ENCODE measurements at regions not wholly inside any gene's neighbourhood (a gene's known extent, or its start where the extent isn't known, plus 50 kb on each side); places are given as distances from the start of the nearest gene placed in this dataset.

- DNase-seq (ENCODE audit: extremely low read depth in 1 of 11, low read depth in 9 of 11, low spot score in 4 of 11) = no peak
Observed at GRCh38 chr17:53979991-53980390, 157.3 kb downstream of the KIF2B start.

GRCh38 chr17:53996131-53996530 lies 173.4 kb downstream of the KIF2B start:
- no peak for DNase-seq (ENCODE audit: extremely low read depth in 1 of 11, low read depth in 9 of 11, low spot score in 4 of 11)

- no peak for DNase-seq (ENCODE audit: extremely low read depth in 1 of 11, low read depth in 9 of 11, low spot score in 4 of 11)
Observed at GRCh38 chr17:53996890-53997289, 174.2 kb downstream of the KIF2B start.

- DNase-seq (ENCODE audit: extremely low read depth in 1 of 11, low read depth in 9 of 11, low spot score in 4 of 11) = no peak
Observed at GRCh38 chr17:54007855-54008254, 185.1 kb downstream of the KIF2B start.

GRCh38 chr17:54009502-54009901 lies 186.8 kb downstream of the KIF2B start:
- DNase-seq (ENCODE audit: extremely low read depth in 1 of 11, low read depth in 9 of 11, low spot score in 4 of 11) = no peak

GRCh38 chr17:54013072-54013471 lies 190.3 kb downstream of the KIF2B start:
- DNase-seq (ENCODE audit: extremely low read depth in 1 of 11, low read depth in 9 of 11, low spot score in 4 of 11) = no peak

GRCh38 chr17:54015734-54016133 lies 193.0 kb downstream of the KIF2B start:
- DNase-seq (ENCODE audit: extremely low read depth in 1 of 11, low read depth in 9 of 11, low spot score in 4 of 11) = no peak

GRCh38 chr17:54021418-54021817 lies 198.7 kb downstream of the KIF2B start:
- DNase-seq (ENCODE audit: extremely low read depth in 1 of 11, low read depth in 9 of 11, low spot score in 4 of 11) = no peak

GRCh38 chr17:54028986-54029580 lies 206.4 kb downstream of the KIF2B start:
- no peak for DNase-seq (ENCODE audit: extremely low read depth in 1 of 11, low read depth in 9 of 11, low spot score in 4 of 11)

GRCh38 chr17:54029986-54030385 lies 207.3 kb downstream of the KIF2B start:
- DNase-seq (ENCODE audit: extremely low read depth in 1 of 11, low read depth in 9 of 11, low spot score in 4 of 11) = no peak

GRCh38 chr17:54046570-54046969 lies 223.8 kb downstream of the KIF2B start:
- no peak for DNase-seq (ENCODE audit: extremely low read depth in 1 of 11, low read depth in 9 of 11, low spot score in 4 of 11)

GRCh38 chr17:54063639-54064038 lies 240.9 kb downstream of the KIF2B start:
- no peak for DNase-seq (ENCODE audit: extremely low read depth in 1 of 11, low read depth in 9 of 11, low spot score in 4 of 11)

- DNase-seq (ENCODE audit: extremely low read depth in 1 of 11, low read depth in 9 of 11, low spot score in 4 of 11) = no peak
Observed at GRCh38 chr17:54085020-54085419, 262.3 kb downstream of the KIF2B start.

- DNase-seq (ENCODE audit: extremely low read depth in 1 of 11, low read depth in 9 of 11, low spot score in 4 of 11) = peak in 5 of 11 donors; percentile 1 to 9 (median 7)
Observed at GRCh38 chr17:54085934-54086333, 263.2 kb downstream of the KIF2B start.

- no peak for DNase-seq (ENCODE audit: extremely low read depth in 1 of 11, low read depth in 9 of 11, low spot score in 4 of 11)
Observed at GRCh38 chr17:54096216-54096615, 273.5 kb downstream of the KIF2B start.

GRCh38 chr17:54099221-54099620 lies 276.5 kb downstream of the KIF2B start:
- DNase-seq (ENCODE audit: extremely low read depth in 1 of 11, low read depth in 9 of 11, low spot score in 4 of 11) = no peak

- DNase-seq (ENCODE audit: extremely low read depth in 1 of 11, low read depth in 9 of 11, low spot score in 4 of 11) = no peak
Observed at GRCh38 chr17:54102246-54102645, 279.5 kb downstream of the KIF2B start.

- DNase-seq (ENCODE audit: extremely low read depth in 1 of 11, low read depth in 9 of 11, low spot score in 4 of 11) = no peak
Observed at GRCh38 chr17:54111576-54111975, 288.8 kb downstream of the KIF2B start.

GRCh38 chr17:54117452-54117851 lies 294.7 kb downstream of the KIF2B start:
- no peak for DNase-seq (ENCODE audit: extremely low read depth in 1 of 11, low read depth in 9 of 11, low spot score in 4 of 11)

- no peak for DNase-seq (ENCODE audit: extremely low read depth in 1 of 11, low read depth in 9 of 11, low spot score in 4 of 11)
Observed at GRCh38 chr17:54124456-54124855, 301.7 kb downstream of the KIF2B start.

GRCh38 chr17:54153423-54153822 lies 330.7 kb downstream of the KIF2B start:
- DNase-seq (ENCODE audit: extremely low read depth in 1 of 11, low read depth in 9 of 11, low spot score in 4 of 11) = no peak

- no peak for DNase-seq (ENCODE audit: extremely low read depth in 1 of 11, low read depth in 9 of 11, low spot score in 4 of 11)
Observed at GRCh38 chr17:54157542-54157941, 334.8 kb downstream of the KIF2B start.
